ENCODE measurements at regions not wholly inside any gene's neighbourhood (a gene's known extent, or its start where the extent isn't known, plus 50 kb on each side); places are given as distances from the start of the nearest gene placed in this dataset.
A peak's percentile ranks its signal among the peaks of the same experiment; 100 is the strongest.

GRCh38 chr3:124276539-124277143 lies 284.7 kb upstream of the ROPN1 start:
- TF ChIP-seq, protein P1, sequence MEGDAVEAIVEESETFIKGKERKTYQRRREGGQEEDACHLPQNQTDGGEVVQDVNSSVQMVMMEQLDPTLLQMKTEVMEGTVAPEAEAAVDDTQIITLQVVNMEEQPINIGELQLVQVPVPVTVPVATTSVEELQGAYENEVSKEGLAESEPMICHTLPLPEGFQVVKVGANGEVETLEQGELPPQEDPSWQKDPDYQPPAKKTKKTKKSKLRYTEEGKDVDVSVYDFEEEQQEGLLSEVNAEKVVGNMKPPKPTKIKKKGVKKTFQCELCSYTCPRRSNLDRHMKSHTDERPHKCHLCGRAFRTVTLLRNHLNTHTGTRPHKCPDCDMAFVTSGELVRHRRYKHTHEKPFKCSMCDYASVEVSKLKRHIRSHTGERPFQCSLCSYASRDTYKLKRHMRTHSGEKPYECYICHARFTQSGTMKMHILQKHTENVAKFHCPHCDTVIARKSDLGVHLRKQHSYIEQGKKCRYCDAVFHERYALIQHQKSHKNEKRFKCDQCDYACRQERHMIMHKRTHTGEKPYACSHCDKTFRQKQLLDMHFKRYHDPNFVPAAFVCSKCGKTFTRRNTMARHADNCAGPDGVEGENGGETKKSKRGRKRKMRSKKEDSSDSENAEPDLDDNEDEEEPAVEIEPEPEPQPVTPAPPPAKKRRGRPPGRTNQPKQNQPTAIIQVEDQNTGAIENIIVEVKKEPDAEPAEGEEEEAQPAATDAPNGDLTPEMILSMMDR (conservative IDR thresholded peaks at IDR 0.05) = no peak
- H3K27ac ChIP-seq = no peak overlapping the region

DNA sequence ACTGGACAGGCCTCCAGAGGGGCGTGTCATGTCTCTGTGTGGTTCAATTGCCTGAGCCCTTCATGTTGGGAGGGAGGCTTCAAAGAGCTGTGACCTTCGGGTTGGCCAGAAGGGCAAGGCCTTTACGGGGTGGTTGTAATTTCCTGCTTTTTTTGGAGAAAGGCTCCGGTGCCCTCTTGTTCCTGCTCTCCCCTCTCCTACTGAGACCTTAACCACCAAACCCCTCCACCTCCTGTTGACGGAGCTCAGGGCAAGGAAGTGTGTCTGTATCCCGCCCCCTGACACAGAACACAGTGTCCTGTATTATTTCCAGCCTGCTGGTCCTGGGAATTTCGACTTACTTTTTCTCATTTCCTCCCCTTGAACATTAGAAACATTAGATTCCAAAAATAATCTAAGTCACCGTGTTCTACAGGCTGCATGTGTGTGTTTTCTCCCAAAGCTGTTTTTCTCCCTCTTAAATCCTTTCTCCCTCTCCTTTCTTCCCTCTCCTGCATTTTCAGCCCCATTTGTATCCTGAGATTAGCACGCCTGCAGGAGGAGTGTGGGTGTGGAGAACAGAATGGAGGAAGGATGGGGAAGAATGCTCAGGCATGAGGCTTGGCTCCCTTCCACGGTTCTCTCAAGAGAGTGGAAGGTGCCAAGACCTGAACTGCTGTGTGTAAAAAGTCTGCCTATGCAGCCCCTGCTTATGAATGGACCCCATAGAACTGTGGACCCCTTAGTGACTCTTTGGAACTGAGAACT lies 285.4 kb upstream of the ROPN1 start:
- H3K27ac ChIP-seq = no peak overlapping the region
- TF ChIP-seq, protein P1 (conservative IDR thresholded peaks at IDR 0.05) = no peak

- TF ChIP-seq, protein P1 (conservative IDR thresholded peaks at IDR 0.05) = peak; percentile 74
- H3K27ac ChIP-seq = no peak overlapping the region
These were observed 289.8 kb upstream of the ROPN1 start for GRCh38 chr3:124281453-124282316.

GRCh38 chr3:124282751-124283651 lies 291.1 kb upstream of the ROPN1 start:
- TF ChIP-seq, protein P1 (conservative IDR thresholded peaks at IDR 0.05) = no peak
- no peak overlapping the region for H3K27ac ChIP-seq

GRCh38 chr3:124283652-124284023 lies 291.7 kb upstream of the ROPN1 start:
- TF ChIP-seq, protein P1 (conservative IDR thresholded peaks at IDR 0.05) = no peak
- H3K27ac ChIP-seq = no peak overlapping the region

- no peak overlapping the region for H3K27ac ChIP-seq
- TF ChIP-seq, protein P1 (conservative IDR thresholded peaks at IDR 0.05) = no peak
These were observed 297.1 kb upstream of the ROPN1 start for GRCh38 chr3:124288996-124289395.
